Smooth muscle cell (in vitro differentiated cells): ENCODE measurements at regions not wholly inside any gene's neighbourhood (a gene's known extent, or its start where the extent isn't known, plus 50 kb on each side); places are given as distances from the start of the nearest gene placed in this dataset.

Experiments
- DNase-seq: peaks from one replicate; lab custom pipeline; 2025; ENCODE audit not compliant: unreplicated experiment; lab: John Stamatoyannopoulos, UW
- H2AFZ ChIP-seq: fragments of 200-600 bp; sonication (generic); 2 replicates; pipeline ENCODE4 v1.6.0; 2016; ENCODE audit warnings: antibody characterized with exemption, low read depth, mild to moderate bottlenecking
- H3F3A ChIP-seq: fragments of 200-600 bp; sonication (generic); 2 replicates; pipeline ENCODE4 v1.6.0; 2017; ENCODE audit warnings: antibody characterized with exemption, low read depth
- H3K27ac ChIP-seq: fragments of 200-600 bp; sonication (generic); 2 replicates; pipeline ENCODE4 v1.5.1; 2016; ENCODE audit warnings: low read depth, mild to moderate bottlenecking
- H3K27me3 ChIP-seq: fragments of 200-600 bp; sonication (generic); 2 replicates; pipeline ENCODE4 v1.6.1; 2016; ENCODE audit warnings: low read depth, mild to moderate bottlenecking
- H3K36me3 ChIP-seq: fragments of 200-600 bp; sonication (generic); 2 replicates; pipeline ENCODE4 v1.5.1; 2016; ENCODE audit warnings: low read depth
- H3K4me1 ChIP-seq: fragments of 200-600 bp; sonication (generic); 2 replicates; pipeline ENCODE4 v1.5.1; 2016; ENCODE audit warnings: low read depth
- H3K4me2 ChIP-seq: fragments of 200-600 bp; sonication (generic); 2 replicates; pipeline ENCODE4 v1.6.0; 2016; ENCODE audit warnings: mild to moderate bottlenecking
- H3K4me3 ChIP-seq: fragments of 200-600 bp; sonication (generic); 2 replicates; pipeline ENCODE4 v1.5.1; 2016; ENCODE audit warnings: mild to moderate bottlenecking
- H3K79me2 ChIP-seq: fragments of 200-600 bp; sonication (generic); 2 replicates; pipeline ENCODE4 v1.6.0; 2016; ENCODE audit warnings: low read depth, mild to moderate bottlenecking
- H3K9ac ChIP-seq: fragments of 200-600 bp; sonication (generic); 2 replicates; pipeline ENCODE4 v1.6.0; 2016; ENCODE audit warnings: low read depth
- H3K9me3 ChIP-seq: fragments of 200-600 bp; sonication (generic); replicated peaks from 2 replicates; pipeline ENCODE4 v1.5.1; 2016; ENCODE audit warnings: low read depth
- H4K20me1 ChIP-seq: fragments of 200-600 bp; sonication (generic); 2 replicates; pipeline ENCODE4 v1.6.0; 2016; ENCODE audit warnings: low read depth
- WGBS: methylation state at CpG from one replicate; pipeline ENCODE4 v1.1.7; 2016; ENCODE audit warnings: low lambda C conversion rate; 5-methylcytosine and 5-hydroxymethylcytosine counted together
- TF ChIP-seq, protein P1 (sequence below): fragments of 200-600 bp; sonication (generic); IDR thresholded peaks from 2 replicates; pipeline ENCODE4 v1.5.1; 2017; ENCODE audit warnings: borderline replicate concordance, mild to moderate bottlenecking, antibody characterized with exemption; ENCODE audit not compliant: insufficient read depth, poor library complexity, severe bottlenecking

GRCh38 chr15:98556321-98556720 lies 92.0 kb upstream of the IGF1R start:
- no peaks in the 10 kb centered on the region for H3K36me3 ChIP-seq
- H4K20me1 ChIP-seq: no peaks in the 10 kb centered on the region
- H3K4me2 ChIP-seq: no peak overlapping the region
- H2AFZ ChIP-seq: no peak overlapping the region
- H3K4me1 ChIP-seq: no peaks in the 10 kb centered on the region
- no peak overlapping the region for H3K27ac ChIP-seq
- DNase-seq: no peak
- H3K4me3 ChIP-seq: no peak overlapping the region
- TF ChIP-seq, protein P1, sequence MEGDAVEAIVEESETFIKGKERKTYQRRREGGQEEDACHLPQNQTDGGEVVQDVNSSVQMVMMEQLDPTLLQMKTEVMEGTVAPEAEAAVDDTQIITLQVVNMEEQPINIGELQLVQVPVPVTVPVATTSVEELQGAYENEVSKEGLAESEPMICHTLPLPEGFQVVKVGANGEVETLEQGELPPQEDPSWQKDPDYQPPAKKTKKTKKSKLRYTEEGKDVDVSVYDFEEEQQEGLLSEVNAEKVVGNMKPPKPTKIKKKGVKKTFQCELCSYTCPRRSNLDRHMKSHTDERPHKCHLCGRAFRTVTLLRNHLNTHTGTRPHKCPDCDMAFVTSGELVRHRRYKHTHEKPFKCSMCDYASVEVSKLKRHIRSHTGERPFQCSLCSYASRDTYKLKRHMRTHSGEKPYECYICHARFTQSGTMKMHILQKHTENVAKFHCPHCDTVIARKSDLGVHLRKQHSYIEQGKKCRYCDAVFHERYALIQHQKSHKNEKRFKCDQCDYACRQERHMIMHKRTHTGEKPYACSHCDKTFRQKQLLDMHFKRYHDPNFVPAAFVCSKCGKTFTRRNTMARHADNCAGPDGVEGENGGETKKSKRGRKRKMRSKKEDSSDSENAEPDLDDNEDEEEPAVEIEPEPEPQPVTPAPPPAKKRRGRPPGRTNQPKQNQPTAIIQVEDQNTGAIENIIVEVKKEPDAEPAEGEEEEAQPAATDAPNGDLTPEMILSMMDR: no peak
- no peak overlapping the region for H3K9ac ChIP-seq
- H3F3A ChIP-seq: no peaks in the 10 kb centered on the region
- no peaks in the 10 kb centered on the region for H3K27me3 ChIP-seq
- no peaks in the 10 kb centered on the region for H3K79me2 ChIP-seq
- 95% methylated on average over 4 of the region's 4 CpGs for WGBS
- H3K9me3 ChIP-seq: no peaks in the 10 kb centered on the region

GRCh38 chr15:98560338-98560737 lies 88.0 kb upstream of the IGF1R start:
- Histone ChIP-seq H3K9ac (no peak overlapping the region), H3K4me3 (no peak overlapping the region), H3K4me1 (no peaks in the 10 kb centered on the region), H3K4me2 (no peak overlapping the region), H3K79me2 (no peaks in the 10 kb centered on the region), H2AFZ (no peak overlapping the region), H3K27ac (peak overlapping the region; percentile 82), H3K36me3 (no peaks in the 10 kb centered on the region), H3F3A (no peaks in the 10 kb centered on the region), H3K27me3 (no peaks in the 10 kb centered on the region), H4K20me1 (no peaks in the 10 kb centered on the region), H3K9me3 (no peaks in the 10 kb centered on the region)
- TF ChIP-seq, protein P1: no peak
- WGBS: 48% methylated on average over 5 of the region's 5 CpGs
- DNase-seq: no peak

DNA sequence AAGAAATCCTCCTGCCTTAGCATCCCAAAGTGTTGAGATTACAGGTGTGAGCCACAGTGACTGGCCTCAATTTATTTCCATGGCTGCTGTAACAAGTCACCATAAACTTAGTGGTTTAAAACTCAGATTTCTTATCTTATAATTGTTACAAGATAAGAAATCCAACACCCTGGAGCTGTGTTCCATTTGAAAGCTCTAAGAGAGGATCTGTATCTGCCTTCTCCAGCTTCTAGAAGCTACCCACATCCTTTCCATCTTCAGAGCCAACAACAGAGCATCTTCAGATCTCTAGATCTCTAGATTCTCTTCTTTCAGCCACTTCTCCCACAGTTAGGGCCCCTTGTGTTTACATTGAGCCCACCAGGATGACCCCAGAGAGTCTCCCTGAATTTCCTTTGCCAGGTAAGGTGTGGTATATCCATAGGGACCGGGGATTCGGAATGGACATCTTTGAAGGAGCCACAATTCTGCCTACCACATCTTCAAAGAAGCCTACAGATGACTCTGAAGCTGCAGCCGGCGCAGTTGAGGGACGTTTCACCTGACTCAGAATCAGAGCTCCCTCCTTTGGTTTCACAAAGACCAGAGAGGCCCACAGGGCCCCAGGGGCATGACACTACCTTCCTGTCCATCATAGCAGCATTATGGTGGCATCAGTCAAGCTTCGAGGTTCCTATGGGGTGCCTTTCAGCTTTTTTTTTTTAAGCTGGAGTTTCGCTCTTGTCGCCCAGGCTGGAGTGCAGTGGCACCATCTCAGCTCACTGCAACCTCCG lies 87.0 kb upstream of the IGF1R start:
- H3K4me2 ChIP-seq: no peak overlapping the region
- no peaks in the 10 kb centered on the region for H3K4me1 ChIP-seq
- no peak for DNase-seq
- no peaks in the 10 kb centered on the region for H3K27me3 ChIP-seq
- H3K79me2 ChIP-seq: no peaks in the 10 kb centered on the region
- H3K9me3 ChIP-seq: no peaks in the 10 kb centered on the region
- TF ChIP-seq, protein P1: no peak
- H2AFZ ChIP-seq: no peak overlapping the region
- no peaks in the 10 kb centered on the region for H3F3A ChIP-seq
- no peak overlapping the region for H3K9ac ChIP-seq
- H3K27ac ChIP-seq: peak overlapping the region; percentile 82
- no peak overlapping the region for H3K4me3 ChIP-seq
- WGBS: 79% methylated on average over 9 of the region's 9 CpGs
- H4K20me1 ChIP-seq: no peaks in the 10 kb centered on the region
- no peaks in the 10 kb centered on the region for H3K36me3 ChIP-seq

- H3F3A ChIP-seq: no peaks in the 10 kb centered on the region
- no peak overlapping the region for H3K9ac ChIP-seq
- no peak overlapping the region for H2AFZ ChIP-seq
- H3K36me3 ChIP-seq: no peaks in the 10 kb centered on the region
- H3K9me3 ChIP-seq: no peaks in the 10 kb centered on the region
- WGBS: 83% methylated on average over 18 of the region's 18 CpGs
- H3K27me3 ChIP-seq: no peaks in the 10 kb centered on the region
- TF ChIP-seq, protein P1: no peak
- H3K4me3 ChIP-seq: no peak overlapping the region
- no peak overlapping the region for H3K4me2 ChIP-seq
- H4K20me1 ChIP-seq: no peaks in the 10 kb centered on the region
- H3K4me1 ChIP-seq: no peaks in the 10 kb centered on the region
- no peaks in the 10 kb centered on the region for H3K79me2 ChIP-seq
- H3K27ac ChIP-seq: peak overlapping the region; percentile 82
- DNase-seq: no peak
Observed at GRCh38 chr15:98562331-98562937, 85.9 kb upstream of the IGF1R start.
